Thyroid gland (tissue), 4 donors: ENCODE measurements at regions not wholly inside any gene's neighbourhood (a gene's known extent, or its start where the extent isn't known, plus 50 kb on each side); places are given as distances from the start of the nearest gene placed in this dataset.

ENCODE experiments used
- CTCF ChIP-seq, 6 experiments: fragments of 200-600 bp in 3 of 6; fragments of 450-650 bp in 3 of 6; sonication (generic) in 3 of 6; IDR thresholded peaks; one replicate each; pipeline ENCODE4 v1.5.1; 2016 to 2019; ENCODE audit warnings: antibody characterized with exemption in 6 of 6, mild to moderate bottlenecking in 2 of 6, inconsistent platforms in 1 of 6, moderate library complexity in 1 of 6
- POLR2A ChIP-seq, 2 donors: fragments of 450-650 bp; IDR thresholded peaks; one replicate each; pipeline ENCODE4 v1.6.1; 2017; ENCODE audit warnings: antibody characterized with exemption in 2 of 2, mild to moderate bottlenecking in 2 of 2, moderate library complexity in 1 of 2

GRCh38 chr16:76882105-76882504 is 308.9 kb upstream of the MON1B start:
- TF ChIP-seq CTCF (IDR thresholded peaks at IDR 0.05) (no peak), POLR2A (IDR thresholded peaks at IDR 0.05) (no peak)
